ENCODE measurements at regions not wholly inside any gene's neighbourhood (a gene's known extent, or its start where the extent isn't known, plus 50 kb on each side); places are given as distances from the start of the nearest gene placed in this dataset.

DNA sequence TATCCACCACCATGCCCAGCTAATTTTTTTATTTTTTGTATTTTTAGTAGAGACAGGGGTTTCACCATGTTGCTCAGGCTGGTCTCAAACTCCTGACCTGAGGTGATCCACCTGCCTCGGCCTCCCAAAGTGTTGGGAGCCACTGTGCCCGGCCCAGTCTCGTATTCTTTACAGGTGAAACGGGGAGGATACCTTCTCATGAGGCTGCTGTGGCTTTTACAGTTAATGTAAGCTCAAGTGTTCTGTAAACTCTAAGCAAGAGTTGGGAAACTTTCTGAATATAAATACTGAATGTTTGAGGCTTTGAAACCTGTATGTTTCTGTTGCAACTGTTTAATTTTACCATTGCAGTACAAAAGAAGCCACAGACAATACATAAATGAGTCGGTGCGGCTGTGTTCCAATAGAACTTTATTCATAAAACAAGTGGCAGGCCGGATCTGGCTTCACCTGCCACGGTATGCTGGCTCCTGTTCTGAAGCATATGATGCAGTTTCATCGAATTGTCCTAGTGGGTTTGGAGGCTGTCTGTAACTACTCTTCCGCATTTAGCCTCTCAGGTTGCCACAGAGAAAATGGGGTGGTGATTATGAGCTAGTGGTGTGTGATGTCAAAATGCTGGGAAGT, 192.5 kb upstream of the ZFP64 start:
- TF ChIP-seq, protein P1, sequence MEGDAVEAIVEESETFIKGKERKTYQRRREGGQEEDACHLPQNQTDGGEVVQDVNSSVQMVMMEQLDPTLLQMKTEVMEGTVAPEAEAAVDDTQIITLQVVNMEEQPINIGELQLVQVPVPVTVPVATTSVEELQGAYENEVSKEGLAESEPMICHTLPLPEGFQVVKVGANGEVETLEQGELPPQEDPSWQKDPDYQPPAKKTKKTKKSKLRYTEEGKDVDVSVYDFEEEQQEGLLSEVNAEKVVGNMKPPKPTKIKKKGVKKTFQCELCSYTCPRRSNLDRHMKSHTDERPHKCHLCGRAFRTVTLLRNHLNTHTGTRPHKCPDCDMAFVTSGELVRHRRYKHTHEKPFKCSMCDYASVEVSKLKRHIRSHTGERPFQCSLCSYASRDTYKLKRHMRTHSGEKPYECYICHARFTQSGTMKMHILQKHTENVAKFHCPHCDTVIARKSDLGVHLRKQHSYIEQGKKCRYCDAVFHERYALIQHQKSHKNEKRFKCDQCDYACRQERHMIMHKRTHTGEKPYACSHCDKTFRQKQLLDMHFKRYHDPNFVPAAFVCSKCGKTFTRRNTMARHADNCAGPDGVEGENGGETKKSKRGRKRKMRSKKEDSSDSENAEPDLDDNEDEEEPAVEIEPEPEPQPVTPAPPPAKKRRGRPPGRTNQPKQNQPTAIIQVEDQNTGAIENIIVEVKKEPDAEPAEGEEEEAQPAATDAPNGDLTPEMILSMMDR (IDR thresholded peaks at IDR 0.05): no peak
- no peak for TF ChIP-seq EZH2 (IDR thresholded peaks at IDR 0.05; ENCODE audit: borderline replicate concordance, insufficient read depth, low read depth, low read length, poor library complexity, severe bottlenecking)
